WERI-Rb-1 (cell line): ENCODE measurements at regions not wholly inside any gene's neighbourhood (a gene's known extent, or its start where the extent isn't known, plus 50 kb on each side); places are given as distances from the start of the nearest gene placed in this dataset.

ENCODE experiments used
- DNase-seq: peaks from one replicate; pipeline ENCODE4 v3.0.0-alpha.2; 2020
- H3K27ac ChIP-seq: fragments of 250-450 bp; sonication (Bioruptor Pico); 2 replicates; pipeline ENCODE4 v1.5.1; 2020; ENCODE audit warnings: mild to moderate bottlenecking, moderate library complexity
- H3K27me3 ChIP-seq: fragments of 250-450 bp; sonication (Bioruptor Pico); 2 replicates; pipeline ENCODE4 v1.5.1; 2021; ENCODE audit warnings: mild to moderate bottlenecking, low read depth, moderate library complexity; ENCODE audit not compliant: insufficient read depth, severe bottlenecking
- H3K36me3 ChIP-seq: fragments of 250-450 bp; sonication (Bioruptor Pico); 2 replicates; pipeline ENCODE4 v1.5.1; 2020; ENCODE audit warnings: mild to moderate bottlenecking, moderate library complexity
- H3K4me3 ChIP-seq: 2 replicates; pipeline ENCODE4 v1.5.1; 2011; ENCODE audit warnings: low read depth, mild to moderate bottlenecking, control low read depth, low read length
- H3K9me3 ChIP-seq: fragments of 250-450 bp; sonication (Bioruptor Pico); 2 replicates; pipeline ENCODE4 v1.5.1; 2021; ENCODE audit warnings: mild to moderate bottlenecking, moderate library complexity; ENCODE audit not compliant: severe bottlenecking
- TF ChIP-seq, protein P1 (sequence below): IDR thresholded peaks from 2 replicates; pipeline ENCODE4 v1.5.1; 2011; ENCODE audit warnings: low read depth, mild to moderate bottlenecking, control low read depth, inconsistent platforms, low read length

DNA sequence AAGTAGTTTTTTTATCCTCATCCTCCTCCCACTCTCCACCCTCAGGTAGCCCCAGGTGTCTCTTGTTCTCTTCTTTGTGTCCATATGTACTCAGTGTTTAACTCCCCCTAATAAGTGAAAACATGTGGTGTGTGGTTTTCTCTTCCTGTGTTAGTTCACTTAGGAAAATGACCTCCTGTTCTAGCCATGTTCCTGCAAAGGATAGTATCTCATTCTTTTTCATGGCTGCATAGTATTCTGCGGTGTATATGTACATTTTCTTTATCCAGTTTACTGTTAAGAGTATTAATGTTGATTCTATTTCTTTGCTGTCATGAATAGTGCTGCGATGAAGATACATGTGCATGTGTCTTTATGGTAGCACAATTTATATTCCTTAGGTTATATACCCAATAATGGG, 68.4 kb upstream of the RANBP3L start:
- H3K27me3 ChIP-seq: no peaks in the 10 kb centered on the region
- H3K4me3 ChIP-seq: no peak overlapping the region
- no peaks in the 10 kb centered on the region for H3K36me3 ChIP-seq
- no peak for DNase-seq
- TF ChIP-seq, protein P1, sequence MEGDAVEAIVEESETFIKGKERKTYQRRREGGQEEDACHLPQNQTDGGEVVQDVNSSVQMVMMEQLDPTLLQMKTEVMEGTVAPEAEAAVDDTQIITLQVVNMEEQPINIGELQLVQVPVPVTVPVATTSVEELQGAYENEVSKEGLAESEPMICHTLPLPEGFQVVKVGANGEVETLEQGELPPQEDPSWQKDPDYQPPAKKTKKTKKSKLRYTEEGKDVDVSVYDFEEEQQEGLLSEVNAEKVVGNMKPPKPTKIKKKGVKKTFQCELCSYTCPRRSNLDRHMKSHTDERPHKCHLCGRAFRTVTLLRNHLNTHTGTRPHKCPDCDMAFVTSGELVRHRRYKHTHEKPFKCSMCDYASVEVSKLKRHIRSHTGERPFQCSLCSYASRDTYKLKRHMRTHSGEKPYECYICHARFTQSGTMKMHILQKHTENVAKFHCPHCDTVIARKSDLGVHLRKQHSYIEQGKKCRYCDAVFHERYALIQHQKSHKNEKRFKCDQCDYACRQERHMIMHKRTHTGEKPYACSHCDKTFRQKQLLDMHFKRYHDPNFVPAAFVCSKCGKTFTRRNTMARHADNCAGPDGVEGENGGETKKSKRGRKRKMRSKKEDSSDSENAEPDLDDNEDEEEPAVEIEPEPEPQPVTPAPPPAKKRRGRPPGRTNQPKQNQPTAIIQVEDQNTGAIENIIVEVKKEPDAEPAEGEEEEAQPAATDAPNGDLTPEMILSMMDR: no peak
- H3K27ac ChIP-seq: no peak overlapping the region
- H3K9me3 ChIP-seq: no peaks in the 10 kb centered on the region

DNA sequence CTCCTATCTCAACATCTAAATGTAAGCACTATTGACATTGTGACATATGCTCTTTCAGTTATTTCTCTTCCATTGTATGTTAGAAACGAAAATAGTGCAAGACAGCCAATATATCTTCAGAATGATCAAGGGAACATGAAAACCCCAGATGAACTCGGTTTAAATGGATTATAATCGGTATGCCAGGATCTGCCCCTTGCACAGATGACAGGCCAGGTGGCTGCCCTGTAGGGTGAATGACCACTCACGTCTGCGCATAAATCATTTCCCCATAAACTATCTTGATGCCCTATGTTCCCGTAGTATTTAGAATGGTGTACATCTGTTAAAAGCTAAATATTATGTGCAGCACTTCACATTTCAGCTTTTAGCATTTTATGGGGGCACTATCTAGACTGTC, 69.7 kb upstream of the RANBP3L start:
- no peaks in the 10 kb centered on the region for H3K27me3 ChIP-seq
- no peaks in the 10 kb centered on the region for H3K9me3 ChIP-seq
- H3K27ac ChIP-seq: no peak overlapping the region
- no peak overlapping the region for H3K4me3 ChIP-seq
- DNase-seq: no peak
- H3K36me3 ChIP-seq: no peaks in the 10 kb centered on the region
- TF ChIP-seq, protein P1: no peak

DNA sequence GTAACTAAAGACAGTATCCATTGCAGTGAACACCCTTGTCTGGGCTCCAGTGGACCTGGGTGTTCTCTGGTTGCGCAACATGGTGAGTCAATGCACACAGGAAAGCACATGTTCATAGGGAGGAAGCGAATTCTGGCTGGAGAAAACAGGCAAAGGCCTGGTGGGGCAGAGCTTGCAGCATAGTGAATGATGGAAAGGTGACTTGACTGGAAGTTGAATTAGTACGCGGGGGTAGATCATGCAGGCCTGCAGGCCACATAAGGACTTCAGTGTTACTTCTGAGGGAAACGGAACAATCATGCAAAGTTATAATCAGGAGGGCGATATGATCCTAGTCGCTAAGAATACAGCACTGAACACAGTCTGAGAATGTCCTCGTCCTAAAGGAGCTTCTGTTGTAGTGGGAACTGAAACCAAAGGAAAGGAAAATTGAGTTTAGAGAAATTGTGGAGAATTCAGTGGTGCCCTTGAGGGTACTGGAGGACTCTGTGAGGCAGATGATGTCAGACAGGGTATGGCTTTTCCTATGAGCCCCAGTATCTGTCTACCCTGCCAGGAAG, 71.9 kb upstream of the RANBP3L start:
- H3K27me3 ChIP-seq: no peaks in the 10 kb centered on the region
- TF ChIP-seq, protein P1: no peak
- no peaks in the 10 kb centered on the region for H3K9me3 ChIP-seq
- no peaks in the 10 kb centered on the region for H3K36me3 ChIP-seq
- no peak overlapping the region for H3K4me3 ChIP-seq
- DNase-seq: no peak
- H3K27ac ChIP-seq: no peak overlapping the region

DNA sequence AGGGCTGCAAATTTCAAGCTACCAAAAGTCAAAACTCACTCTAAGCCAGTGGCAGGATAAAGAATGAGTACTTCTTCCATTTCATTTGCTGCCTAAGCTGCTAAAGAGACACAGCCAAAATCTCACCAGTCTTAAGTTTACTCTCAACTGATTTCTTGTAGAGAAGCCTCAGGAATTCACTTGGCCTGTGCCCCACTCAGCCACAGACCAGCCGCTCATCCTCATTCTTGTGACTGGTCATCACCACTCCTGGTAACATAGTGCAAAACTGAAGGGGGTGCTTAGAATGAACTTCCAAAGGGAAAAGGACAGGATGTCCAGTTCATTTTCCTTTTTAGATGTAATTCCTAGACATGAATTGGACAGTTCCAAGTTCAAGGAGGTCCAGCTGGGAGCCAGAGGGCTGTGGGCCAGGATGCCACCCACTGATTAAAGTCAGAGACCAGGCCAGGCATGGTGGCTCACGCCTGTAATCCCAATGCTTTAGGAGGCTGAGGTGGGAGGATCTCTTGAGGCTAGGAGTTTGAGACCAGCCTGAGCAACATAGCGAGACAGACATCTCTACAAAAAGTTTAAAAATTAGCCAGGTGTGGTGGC, 72.7 kb upstream of the RANBP3L start:
- DNase-seq: no peak
- no peaks in the 10 kb centered on the region for H3K27me3 ChIP-seq
- no peaks in the 10 kb centered on the region for H3K36me3 ChIP-seq
- H3K9me3 ChIP-seq: no peaks in the 10 kb centered on the region
- H3K27ac ChIP-seq: no peak overlapping the region
- TF ChIP-seq, protein P1: no peak
- H3K4me3 ChIP-seq: no peak overlapping the region

DNA sequence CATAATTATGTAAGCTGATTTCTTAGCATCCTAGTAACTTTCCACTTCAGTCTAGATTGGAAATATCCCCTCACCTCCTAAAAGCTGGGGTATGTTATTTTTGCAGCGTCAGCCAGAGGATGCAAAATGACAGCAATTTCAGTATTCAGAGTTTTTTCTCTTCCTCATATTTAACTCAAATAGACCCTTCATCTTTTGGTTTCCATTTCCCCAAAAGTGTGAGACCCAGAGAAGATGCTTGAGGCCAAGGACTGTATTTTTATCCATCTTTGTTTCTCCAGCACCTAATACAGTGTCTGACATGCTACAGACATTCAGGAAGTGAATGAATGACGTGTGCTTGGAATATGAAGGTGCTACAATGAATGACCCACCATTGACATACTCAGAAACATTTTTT, 75.5 kb upstream of the RANBP3L start:
- H3K36me3 ChIP-seq: no peaks in the 10 kb centered on the region
- H3K27me3 ChIP-seq: no peaks in the 10 kb centered on the region
- no peak for DNase-seq
- no peak overlapping the region for H3K27ac ChIP-seq
- H3K9me3 ChIP-seq: no peaks in the 10 kb centered on the region
- no peak overlapping the region for H3K4me3 ChIP-seq
- TF ChIP-seq, protein P1: no peak

DNA sequence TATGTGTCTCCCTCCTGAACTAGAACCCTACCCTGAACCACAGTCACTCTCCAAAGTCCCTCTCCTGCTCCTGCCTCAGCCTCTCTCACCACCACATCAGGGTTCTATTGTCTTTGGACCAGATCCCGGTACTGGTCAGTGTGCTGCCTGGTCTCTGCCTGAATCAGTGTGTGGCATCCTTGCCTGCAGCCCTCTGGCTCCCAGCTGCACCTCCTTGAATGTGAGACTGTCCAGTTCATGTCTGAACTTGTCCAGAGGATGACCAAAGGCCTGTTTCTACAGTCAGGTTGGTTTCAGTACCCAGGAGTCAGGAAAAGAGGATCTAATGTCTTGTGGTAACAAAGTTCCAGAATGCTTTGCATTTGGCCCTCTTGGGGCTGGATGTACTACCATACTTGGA, 76.8 kb upstream of the RANBP3L start:
- H3K27me3 ChIP-seq: no peaks in the 10 kb centered on the region
- no peak overlapping the region for H3K27ac ChIP-seq
- no peak overlapping the region for H3K4me3 ChIP-seq
- no peaks in the 10 kb centered on the region for H3K36me3 ChIP-seq
- no peaks in the 10 kb centered on the region for H3K9me3 ChIP-seq
- TF ChIP-seq, protein P1: no peak
- DNase-seq: no peak
